Heart left ventricle (tissue), 16 donors: ENCODE measurements at regions not wholly inside any gene's neighbourhood (a gene's known extent, or its start where the extent isn't known, plus 50 kb on each side); places are given as distances from the start of the nearest gene placed in this dataset.

Experiments
- ATAC-seq, 4 donors: fragments of 200-7000 bp; cut with Tn5 transposase; one replicate each; pipeline ENCODE4 v1.9.1; 2020 to 2022; ENCODE audit warnings: moderate library complexity in 4 of 4, mild to moderate bottlenecking in 3 of 4, moderate number of reproducible peaks in 1 of 4
- DNase-seq, 5 donors: peaks; one replicate each; pipeline ENCODE4 v3.0.0-alpha.2; 2020
- H3K27ac ChIP-seq, 12 donors: fragments of 200-600 bp; sonication (generic) in 4 of 12; one replicate each; pipeline versions ENCODE4 v1.5.0 to v1.8.0; 2016 to 2022; ENCODE audit warnings: mild to moderate bottlenecking in 2 of 12
- H3K27me3 ChIP-seq, 9 donors: fragments of 200-600 bp; sonication (generic) in 2 of 9; one replicate each; pipeline versions ENCODE4 v1.5.1 to v1.8.0; 2016 to 2022; ENCODE audit warnings: mild to moderate bottlenecking in 3 of 9
- H3K36me3 ChIP-seq, 9 donors: fragments of 200-600 bp; sonication (generic) in 2 of 9; one replicate each; pipeline versions ENCODE4 v1.5.0 to v1.8.0; 2018 to 2022; ENCODE audit warnings: mild to moderate bottlenecking in 2 of 9
- H3K4me1 ChIP-seq, 12 donors: fragments of 200-600 bp; sonication (generic) in 4 of 12; one replicate each; pipeline versions ENCODE4 v1.5.0 to v1.8.0; 2016 to 2022; ENCODE audit warnings: mild to moderate bottlenecking in 3 of 12
- H3K4me3 ChIP-seq, 12 donors: fragments of 200-600 bp; sonication (generic) in 4 of 12; one replicate each; pipeline versions ENCODE4 v1.5.0 to v1.8.0; 2017 to 2022; ENCODE audit warnings: mild to moderate bottlenecking in 9 of 12, moderate library complexity in 4 of 12
- H3K9me3 ChIP-seq, 12 donors: fragments of 200-600 bp; sonication (generic) in 4 of 12; one replicate each; pipeline versions ENCODE4 v1.5.0 to v1.8.0; 2016 to 2022; ENCODE audit warnings: mild to moderate bottlenecking in 1 of 12
- POLR2A ChIP-seq, 2 donors: fragments of 450-650 bp; IDR thresholded peaks; one replicate each; pipeline ENCODE4 v1.6.1; 2017; ENCODE audit warnings: antibody characterized with exemption in 2 of 2, mild to moderate bottlenecking in 2 of 2, moderate library complexity in 2 of 2
- WGBS, 4 donors: extraction: QIAGEN DNeasy Blood & Tissue Kit in 2 of 4; methylation state at CpG; one replicate each; pipeline versions ENCODE4 v1.1.5 to v1.1.7; 2013 to 2018; 5-methylcytosine and 5-hydroxymethylcytosine counted together
- intact Hi-C, 10 donors: fragments of 100-400 bp; cut with DNase I; formaldehyde crosslinking; loops; one replicate each; pipeline versions ENCODE4 v1.11.1 to v1.14.2; 2022
- TF ChIP-seq, protein P1 (sequence below), 12 donors: fragments of 200-600 bp; sonication (generic) in 4 of 12; IDR thresholded peaks; one replicate each; pipeline versions ENCODE4 v1.5.0 to v1.8.0; 2018 to 2022; ENCODE audit warnings: antibody characterized with exemption in 12 of 12, mild to moderate bottlenecking in 5 of 12
- donor health status: ischemic (EF 13 %, LVEDD 7.1; RV severe dilation, severe dysfunction).
- donor health status: healthy with polysubstance abuse.
- donor health status: DM: no; HTN: yes; CAD: no.
- donor health status: DM: no; HTN: no; CAD: no.
- donor health status: ischemic (EF 25% LVEDD 6.9; RV normal size, moderate dysfunction).
- donor health status: ischemic (EF 25% LVEDD 5.7; RV mildly dilated, moderate dysfunction).
- donor health status: healthy.
- donor health status: DM: yes; HTN: yes; CAD: no.
- donor health status: ischemic (EF 35%, LVEDD 5.7; RV mildly dilated, moderate dysfunction).
- donor health status: nonischemic (EF 11% LVEDD 7.7; RV severe dilation, severe dysfunction).
- donor health status: DM: yes; HTN: yes; CAD: no.
- donor health status: PGD.
- donor health status: ischemic (EF 29% LVEDD 5.4; RV normal size, mild dysfunction).
- donor health status: nonischemic (EF 23%, LVEDD 6.1; RV moderate dilation, normal function).

DNA sequence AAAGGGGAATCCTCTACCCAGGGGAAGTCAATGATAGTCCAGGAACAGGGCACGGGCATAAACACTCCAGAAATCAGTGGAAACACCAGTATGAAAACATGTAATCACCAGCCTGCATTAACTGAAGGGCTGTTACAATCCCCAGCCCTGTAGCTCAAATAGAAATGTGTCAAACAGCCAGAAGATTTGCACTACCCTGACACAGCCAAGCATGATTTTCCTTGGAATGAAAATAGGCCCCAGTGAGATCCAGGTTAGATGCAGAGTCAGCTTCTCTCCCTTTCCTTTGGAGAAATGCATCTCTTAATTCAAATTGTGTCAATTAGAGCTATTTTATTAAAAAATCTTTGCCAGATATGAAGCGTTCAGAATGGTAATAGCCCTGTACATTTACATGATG lies 158.1 kb downstream of the RPS29 start:
- Histone ChIP-seq H3K27ac (no peak overlapping the region), H3K9me3 (peaks cover 0 to 27% (median 8%) of the 10 kb centered on the region in 12 donors), H3K27me3 (peaks cover 0 to 5% (median 0%) of the 10 kb centered on the region in 9 donors), H3K4me3 (no peak overlapping the region), H3K36me3 (no peaks in the 10 kb centered on the region), H3K4me1 (no peaks in the 10 kb centered on the region)
- no peak for DNase-seq
- intact Hi-C loops, result no loop called here
- WGBS, 4 donors, result 65 to 75% (median 70%) methylated on average over 2 of the region's 2 CpGs
- TF ChIP-seq, protein P1, sequence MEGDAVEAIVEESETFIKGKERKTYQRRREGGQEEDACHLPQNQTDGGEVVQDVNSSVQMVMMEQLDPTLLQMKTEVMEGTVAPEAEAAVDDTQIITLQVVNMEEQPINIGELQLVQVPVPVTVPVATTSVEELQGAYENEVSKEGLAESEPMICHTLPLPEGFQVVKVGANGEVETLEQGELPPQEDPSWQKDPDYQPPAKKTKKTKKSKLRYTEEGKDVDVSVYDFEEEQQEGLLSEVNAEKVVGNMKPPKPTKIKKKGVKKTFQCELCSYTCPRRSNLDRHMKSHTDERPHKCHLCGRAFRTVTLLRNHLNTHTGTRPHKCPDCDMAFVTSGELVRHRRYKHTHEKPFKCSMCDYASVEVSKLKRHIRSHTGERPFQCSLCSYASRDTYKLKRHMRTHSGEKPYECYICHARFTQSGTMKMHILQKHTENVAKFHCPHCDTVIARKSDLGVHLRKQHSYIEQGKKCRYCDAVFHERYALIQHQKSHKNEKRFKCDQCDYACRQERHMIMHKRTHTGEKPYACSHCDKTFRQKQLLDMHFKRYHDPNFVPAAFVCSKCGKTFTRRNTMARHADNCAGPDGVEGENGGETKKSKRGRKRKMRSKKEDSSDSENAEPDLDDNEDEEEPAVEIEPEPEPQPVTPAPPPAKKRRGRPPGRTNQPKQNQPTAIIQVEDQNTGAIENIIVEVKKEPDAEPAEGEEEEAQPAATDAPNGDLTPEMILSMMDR (IDR thresholded peaks at IDR 0.05), result no peak
- no peak for TF ChIP-seq POLR2A (IDR thresholded peaks at IDR 0.05)
- ATAC-seq, result no peak

DNA sequence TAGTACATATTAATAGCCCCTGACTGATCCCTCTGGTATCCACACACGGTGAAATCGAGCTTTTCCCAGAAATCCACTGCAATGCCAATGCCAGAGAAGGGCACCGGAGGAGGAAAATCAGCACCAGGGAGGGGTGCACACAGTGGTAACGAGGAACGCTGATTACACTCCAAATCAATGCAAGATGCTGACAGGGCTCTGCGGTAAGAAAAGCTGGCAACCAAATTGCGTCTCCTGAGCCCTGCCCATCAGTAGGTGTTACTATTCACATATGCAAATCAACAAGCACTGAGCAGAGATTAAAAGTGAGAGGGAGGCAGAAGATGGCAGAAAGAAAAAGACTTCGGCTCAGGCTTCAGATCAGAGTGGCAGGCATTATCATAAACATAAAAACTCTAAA lies 159.1 kb downstream of the RPS29 start:
- Histone ChIP-seq H3K27ac (no peak overlapping the region), H3K4me1 (no peaks in the 10 kb centered on the region), H3K4me3 (no peak overlapping the region), H3K9me3 (peaks cover 0 to 17% (median 7%) of the 10 kb centered on the region in 12 donors), H3K27me3 (peaks cover 0 to 8% (median 0%) of the 10 kb centered on the region in 9 donors), H3K36me3 (no peaks in the 10 kb centered on the region)
- intact Hi-C loops, result no loop called here
- 31 to 41% (median 32%) methylated on average over 8 of the region's 8 CpGs for WGBS, 4 donors
- ATAC-seq (no peak), DNase-seq (no peak)
- TF ChIP-seq POLR2A (IDR thresholded peaks at IDR 0.05), result no peak
- TF ChIP-seq, protein P1 (IDR thresholded peaks at IDR 0.05), result no peak

DNA sequence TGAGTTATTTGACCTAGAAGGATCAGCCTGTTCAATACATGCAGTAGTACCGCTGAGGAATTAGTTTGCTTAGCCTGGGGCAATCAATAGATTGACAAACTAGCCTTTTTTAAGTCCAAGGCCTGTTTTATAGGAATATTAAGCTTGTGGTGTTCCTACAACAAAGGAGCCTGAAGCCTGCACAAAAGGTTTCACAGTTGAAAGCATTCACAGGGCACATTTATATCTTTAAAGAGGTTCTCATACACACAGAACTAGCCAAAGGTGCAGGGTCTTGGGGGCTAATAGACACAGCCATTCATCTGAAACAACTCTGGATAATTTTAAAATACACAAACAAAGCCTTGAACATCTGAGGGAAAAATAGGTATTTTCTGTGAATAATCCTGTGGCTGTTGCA lies 160.3 kb downstream of the RPS29 start:
- Histone ChIP-seq H3K27me3 (peaks cover 0 to 8% (median 0%) of the 10 kb centered on the region in 9 donors), H3K36me3 (no peaks in the 10 kb centered on the region), H3K9me3 (peaks cover 0 to 7% (median 0%) of the 10 kb centered on the region in 12 donors), H3K4me3 (no peak overlapping the region), H3K4me1 (no peaks in the 10 kb centered on the region), H3K27ac (no peak overlapping the region)
- no peak for ATAC-seq
- WGBS, 4 donors, result 75 to 94% (median 83%) methylated on average over 1 of the region's 1 CpG
- TF ChIP-seq, protein P1 (IDR thresholded peaks at IDR 0.05), result no peak
- TF ChIP-seq POLR2A (IDR thresholded peaks at IDR 0.05), result no peak
- intact Hi-C loops, result no loop called here
- DNase-seq, result no peak

DNA sequence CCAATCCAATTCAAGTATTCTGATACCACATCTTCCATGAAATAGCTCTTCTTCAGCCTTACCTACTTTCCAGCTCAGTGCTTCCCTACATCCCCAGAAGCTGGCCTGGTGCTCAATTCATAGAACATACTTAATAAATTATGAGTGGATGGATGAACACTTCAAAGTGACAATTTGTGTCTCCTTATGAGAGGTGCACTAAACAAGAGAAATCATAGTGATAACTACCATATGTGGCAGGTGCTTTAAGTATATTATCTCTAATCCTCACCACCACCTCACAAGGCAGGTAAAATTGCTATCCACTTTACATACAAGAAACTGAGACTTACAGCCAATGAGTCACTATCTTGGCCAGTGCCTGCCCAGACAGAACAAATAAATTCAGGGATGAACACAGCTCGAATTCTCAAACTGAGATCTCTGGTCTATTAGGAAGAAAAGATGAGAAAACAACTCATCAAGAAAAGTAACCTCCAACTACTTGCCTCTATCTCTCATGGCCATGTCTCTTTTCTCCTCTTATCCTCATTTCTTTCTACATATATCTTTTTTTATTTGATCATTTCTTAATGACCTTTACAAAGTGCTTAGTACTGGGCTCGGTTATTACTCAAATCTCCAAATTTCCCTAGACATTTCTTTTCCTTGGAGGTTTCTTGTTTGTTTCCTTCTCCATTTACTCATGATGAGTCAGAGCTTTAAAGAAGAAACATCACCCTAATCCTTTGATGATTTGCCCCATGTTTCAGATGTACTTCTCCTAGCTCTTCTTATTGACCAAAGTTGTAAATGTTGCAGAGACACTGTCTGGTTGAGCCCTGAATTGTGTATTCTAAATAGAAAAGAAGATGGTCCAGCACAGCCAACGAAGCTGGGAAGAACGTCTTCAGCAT lies 161.5 kb downstream of the RPS29 start:
- H3K4me3 ChIP-seq, result no peak overlapping the region
- TF ChIP-seq, protein P1 (IDR thresholded peaks at IDR 0.05), result no peak
- TF ChIP-seq POLR2A (IDR thresholded peaks at IDR 0.05), result no peak
- DNase-seq, result no peak
- H3K36me3 ChIP-seq, result no peaks in the 10 kb centered on the region
- no peak for ATAC-seq
- intact Hi-C loops, result no loop called here
- WGBS, 4 donors, result 62 to 78% (median 74%) methylated on average over 4 of the region's 4 CpGs
- H3K9me3 ChIP-seq, result no peaks in the 10 kb centered on the region
- no peak overlapping the region for H3K27ac ChIP-seq
- H3K4me1 ChIP-seq, result no peaks in the 10 kb centered on the region
- peaks cover 0 to 8% (median 0%) of the 10 kb centered on the region in 9 donors for H3K27me3 ChIP-seq
